ENCODE measurements at regions not wholly inside any gene's neighbourhood (a gene's known extent, or its start where the extent isn't known, plus 50 kb on each side); places are given as distances from the start of the nearest gene placed in this dataset.

- Histone ChIP-seq H3K4me3 (ENCODE audit: low read length in 3 of 3) (no peak overlapping the region), H3K9ac (ENCODE audit: low read length in 3 of 3) (no peak overlapping the region), H3K4me1 (ENCODE audit: control insufficient read depth in 2 of 3, insufficient read depth in 2 of 3, low read depth in 1 of 3, low read length in 3 of 3) (no peaks in the 10 kb centered on the region), H3K27me3 (ENCODE audit: control insufficient read depth, insufficient read depth, low read length) (no peaks in the 10 kb centered on the region), H3K36me3 (ENCODE audit: control insufficient read depth in 2 of 3, insufficient read depth in 3 of 3, low read length in 3 of 3) (no peaks in the 10 kb centered on the region), H3K9me3 (ENCODE audit: control insufficient read depth in 2 of 3, insufficient read depth in 1 of 3, low read length in 3 of 3) (no peaks in the 10 kb centered on the region), H3K27ac (ENCODE audit: low read depth in 2 of 2, low read length in 2 of 2) (no peak overlapping the region)
- no peak for FAIRE-seq
- no peak for TF ChIP-seq CTCF (IDR thresholded peaks at IDR 0.05; ENCODE audit: borderline replicate concordance, extremely low read depth, insufficient read depth)
- intact Hi-C loops (cut with DNase I): no loop called here
- no peak for DNase-seq
Observed at GRCh38 chr14:53780051-53780555, 176.5 kb downstream of the BMP4 start.

GRCh38 chr14:53779301-53779700 lies 177.3 kb downstream of the BMP4 start:
- DNase-seq (no peak), FAIRE-seq (no peak)
- no peak for TF ChIP-seq CTCF (IDR thresholded peaks at IDR 0.05; ENCODE audit: borderline replicate concordance, extremely low read depth, insufficient read depth)
- Histone ChIP-seq H3K27me3 (ENCODE audit: control insufficient read depth, insufficient read depth, low read length) (no peaks in the 10 kb centered on the region), H3K9me3 (ENCODE audit: control insufficient read depth in 2 of 3, insufficient read depth in 1 of 3, low read length in 3 of 3) (no peaks in the 10 kb centered on the region), H3K27ac (ENCODE audit: low read depth in 2 of 2, low read length in 2 of 2) (no peak overlapping the region), H3K36me3 (ENCODE audit: control insufficient read depth in 2 of 3, insufficient read depth in 3 of 3, low read length in 3 of 3) (no peaks in the 10 kb centered on the region), H3K4me3 (ENCODE audit: low read length in 3 of 3) (no peak overlapping the region), H3K4me1 (ENCODE audit: control insufficient read depth in 2 of 3, insufficient read depth in 2 of 3, low read depth in 1 of 3, low read length in 3 of 3) (no peaks in the 10 kb centered on the region), H3K9ac (ENCODE audit: low read length in 3 of 3) (no peak overlapping the region)
- intact Hi-C loops (cut with DNase I): no loop called here

GRCh38 chr14:53778263-53778662 lies 178.4 kb downstream of the BMP4 start:
- no peak for TF ChIP-seq CTCF (IDR thresholded peaks at IDR 0.05; ENCODE audit: borderline replicate concordance, extremely low read depth, insufficient read depth)
- Histone ChIP-seq H3K27me3 (ENCODE audit: control insufficient read depth, insufficient read depth, low read length) (no peaks in the 10 kb centered on the region), H3K27ac (ENCODE audit: low read depth in 2 of 2, low read length in 2 of 2) (no peak overlapping the region), H3K9me3 (ENCODE audit: control insufficient read depth in 2 of 3, insufficient read depth in 1 of 3, low read length in 3 of 3) (no peaks in the 10 kb centered on the region), H3K4me3 (ENCODE audit: low read length in 3 of 3) (no peak overlapping the region), H3K36me3 (ENCODE audit: control insufficient read depth in 2 of 3, insufficient read depth in 3 of 3, low read length in 3 of 3) (no peaks in the 10 kb centered on the region), H3K9ac (ENCODE audit: low read length in 3 of 3) (no peak overlapping the region), H3K4me1 (ENCODE audit: control insufficient read depth in 2 of 3, insufficient read depth in 2 of 3, low read depth in 1 of 3, low read length in 3 of 3) (no peaks in the 10 kb centered on the region)
- intact Hi-C loops (cut with DNase I): no loop called here
- no peak for FAIRE-seq
- no peak for DNase-seq

- no peak overlapping the region for H3K4me3 ChIP-seq (ENCODE audit: low read length in 3 of 3)
- no peaks in the 10 kb centered on the region for H3K9me3 ChIP-seq (ENCODE audit: control insufficient read depth in 2 of 3, insufficient read depth in 1 of 3, low read length in 3 of 3)
- intact Hi-C loops (cut with DNase I): no loop called here
- DNase-seq: no peak
- H3K27me3 ChIP-seq (ENCODE audit: control insufficient read depth, insufficient read depth, low read length): no peaks in the 10 kb centered on the region
- no peaks in the 10 kb centered on the region for H3K4me1 ChIP-seq (ENCODE audit: control insufficient read depth in 2 of 3, insufficient read depth in 2 of 3, low read depth in 1 of 3, low read length in 3 of 3)
- no peak for FAIRE-seq
- no peak overlapping the region for H3K9ac ChIP-seq (ENCODE audit: low read length in 3 of 3)
- TF ChIP-seq CTCF (IDR thresholded peaks at IDR 0.05; ENCODE audit: borderline replicate concordance, extremely low read depth, insufficient read depth): no peak
- no peak overlapping the region for H3K27ac ChIP-seq (ENCODE audit: low read depth in 2 of 2, low read length in 2 of 2)
- H3K36me3 ChIP-seq (ENCODE audit: control insufficient read depth in 2 of 3, insufficient read depth in 3 of 3, low read length in 3 of 3): no peaks in the 10 kb centered on the region
Observed at GRCh38 chr14:53772936-53773335, 183.7 kb downstream of the BMP4 start.
